Neural progenitor cell (in vitro differentiated cells): ENCODE measurements at regions not wholly inside any gene's neighbourhood (a gene's known extent, or its start where the extent isn't known, plus 50 kb on each side); places are given as distances from the start of the nearest gene placed in this dataset.

Source experiments
- DNase-seq: peaks from one replicate; pipeline ENCODE4 v3.0.0-alpha.2; 2016; ENCODE audit warnings: low spot score
- H2AFZ ChIP-seq: fragments of 200-600 bp; sonication (generic); replicated peaks from 2 replicates; pipeline ENCODE4 v1.6.1; 2016; ENCODE audit warnings: antibody characterized with exemption
- H3F3A ChIP-seq: fragments of 200-600 bp; sonication (generic); 2 replicates; pipeline ENCODE4 v1.6.1; 2016; ENCODE audit warnings: antibody characterized with exemption, low read depth
- H3K27ac ChIP-seq: fragments of 200-600 bp; sonication (generic); 2 replicates; pipeline ENCODE4 v1.5.1; 2016; ENCODE audit warnings: mild to moderate bottlenecking
- H3K27me3 ChIP-seq: fragments of 200-600 bp; sonication (generic); 2 replicates; pipeline ENCODE4 v1.6.1; 2016; ENCODE audit warnings: mild to moderate bottlenecking, moderate library complexity
- H3K36me3 ChIP-seq: fragments of 200-600 bp; sonication (generic); 2 replicates; pipeline ENCODE4 v1.5.1; 2016
- H3K4me1 ChIP-seq: fragments of 200-600 bp; sonication (generic); 2 replicates; pipeline ENCODE4 v1.6.1; 2016; ENCODE audit warnings: mixed run types
- H3K4me2 ChIP-seq: fragments of 200-600 bp; sonication (generic); 2 replicates; pipeline ENCODE4 v1.6.1; 2016
- H3K4me3 ChIP-seq: fragments of 200-600 bp; sonication (generic); 2 replicates; pipeline ENCODE4 v1.5.1; 2016
- H3K79me2 ChIP-seq: fragments of 200-600 bp; sonication (generic); 2 replicates; pipeline ENCODE4 v1.6.1; 2016; ENCODE audit warnings: low read depth
- H3K9ac ChIP-seq: fragments of 200-600 bp; sonication (generic); 2 replicates; pipeline ENCODE4 v1.6.1; 2016
- H3K9me3 ChIP-seq: fragments of 200-600 bp; sonication (generic); 2 replicates; pipeline ENCODE4 v1.5.1; 2016; ENCODE audit warnings: low read depth
- H4K20me1 ChIP-seq: fragments of 200-600 bp; sonication (generic); 2 replicates; pipeline ENCODE4 v1.6.1; 2016; ENCODE audit warnings: low read depth
- H3K27ac Mint-ChIP-seq: 3 replicates; pipeline ENCODE4 v1.8.0; 2021; ENCODE audit warnings: mixed read lengths
- H3K27me3 Mint-ChIP-seq: 2 replicates; pipeline ENCODE4 v1.8.0; 2022; ENCODE audit warnings: low read depth, mild to moderate bottlenecking, inconsistent platforms, moderate library complexity, mixed read lengths; ENCODE audit not compliant: insufficient read depth
- H3K36me3 Mint-ChIP-seq: 3 replicates; pipeline ENCODE4 v1.8.0; 2021; ENCODE audit warnings: mixed read lengths
- H3K4me1 Mint-ChIP-seq: 3 replicates; pipeline ENCODE4 v1.8.0; 2021; ENCODE audit warnings: mixed read lengths
- H3K4me3 Mint-ChIP-seq: 3 replicates; pipeline ENCODE4 v1.8.0; 2021; ENCODE audit warnings: mild to moderate bottlenecking, moderate library complexity, mixed read lengths
- H3K9me3 Mint-ChIP-seq: 3 replicates; pipeline ENCODE4 v1.8.0; 2020; ENCODE audit warnings: mixed read lengths
- CTCF ChIP-seq: fragments of 200-600 bp; sonication (generic); IDR thresholded peaks from 2 replicates; pipeline ENCODE4 v1.5.1; 2017; ENCODE audit warnings: antibody characterized with exemption, mild to moderate bottlenecking
- EZH2 ChIP-seq: fragments of 200-600 bp; sonication (generic); IDR thresholded peaks from 2 replicates; pipeline ENCODE4 v1.6.1; 2017; ENCODE audit warnings: antibody characterized with exemption, mild to moderate bottlenecking, moderate library complexity
- EZH2phosphoT487 ChIP-seq: fragments of 200-600 bp; sonication (generic); IDR thresholded peaks from 2 replicates; pipeline ENCODE4 v1.6.1; 2017; ENCODE audit warnings: antibody characterized with exemption

GRCh38 chr16:5826332-5826731 lies 728.7 kb upstream of the EEF2KMT start:
- TF ChIP-seq EZH2 (no peak), CTCF (no peak), EZH2phosphoT487 (no peak)
- H3K27me3 Mint-ChIP-seq, result peaks cover 3% of the 10 kb centered on the region
- Histone ChIP-seq H3K27me3 (no peaks in the 10 kb centered on the region), H3K9me3 (no peaks in the 10 kb centered on the region), H3K4me3 (no peak overlapping the region), H3K36me3 (no peaks in the 10 kb centered on the region), H3F3A (peaks cover 6% of the 10 kb centered on the region), H3K9ac (no peak overlapping the region), H3K4me2 (no peak overlapping the region), H3K4me1 (peaks cover 15% of the 10 kb centered on the region), H3K79me2 (no peaks in the 10 kb centered on the region), H2AFZ (no peak overlapping the region), H4K20me1 (no peaks in the 10 kb centered on the region), H3K27ac (no peak overlapping the region)
- no peaks in the 10 kb centered on the region for H3K9me3 Mint-ChIP-seq
- no peak for DNase-seq
- no peaks in the 10 kb centered on the region for H3K36me3 Mint-ChIP-seq
- H3K4me1 Mint-ChIP-seq, result peaks cover 5% of the 10 kb centered on the region
- no peak overlapping the region for H3K27ac Mint-ChIP-seq
- H3K4me3 Mint-ChIP-seq, result no peak overlapping the region

DNA sequence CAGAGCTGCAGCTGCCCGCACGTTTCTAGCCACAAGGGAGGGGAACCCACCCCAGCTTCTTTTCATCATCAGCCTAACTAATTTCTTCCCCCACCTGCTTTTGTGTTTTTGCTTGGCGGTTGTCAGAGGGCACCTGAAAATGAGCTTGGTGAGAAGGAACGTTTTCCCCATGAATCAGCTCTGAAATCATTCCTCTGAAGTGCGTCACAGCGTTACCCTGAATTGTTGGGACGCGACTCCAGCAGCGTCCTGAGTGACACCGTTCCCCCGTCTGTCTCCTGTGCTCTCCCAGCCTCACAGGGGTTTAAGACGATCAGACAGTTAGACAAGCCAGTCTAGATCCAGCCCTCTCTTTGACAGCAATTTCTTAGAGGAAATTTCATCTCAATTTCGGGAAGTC lies 722.9 kb upstream of the EEF2KMT start:
- Histone ChIP-seq H2AFZ (no peak overlapping the region), H3K9me3 (no peaks in the 10 kb centered on the region), H3F3A (no peaks in the 10 kb centered on the region), H3K4me1 (no peaks in the 10 kb centered on the region), H3K4me2 (no peak overlapping the region), H3K36me3 (no peaks in the 10 kb centered on the region), H3K9ac (no peak overlapping the region), H3K79me2 (no peaks in the 10 kb centered on the region), H3K4me3 (no peak overlapping the region), H4K20me1 (no peaks in the 10 kb centered on the region), H3K27me3 (no peaks in the 10 kb centered on the region), H3K27ac (no peak overlapping the region)
- DNase-seq, result no peak
- Mint-ChIP-seq H3K27me3 (peaks cover 4% of the 10 kb centered on the region), H3K36me3 (no peaks in the 10 kb centered on the region), H3K27ac (no peak overlapping the region), H3K9me3 (no peaks in the 10 kb centered on the region), H3K4me1 (no peaks in the 10 kb centered on the region), H3K4me3 (no peak overlapping the region)
- TF ChIP-seq CTCF, result no peak
- no peak for TF ChIP-seq EZH2
- TF ChIP-seq EZH2phosphoT487, result no peak

- H3K79me2 ChIP-seq, result no peaks in the 10 kb centered on the region
- no peak overlapping the region for H3K27ac Mint-ChIP-seq
- no peaks in the 10 kb centered on the region for H3K9me3 ChIP-seq
- H3K4me1 Mint-ChIP-seq, result no peaks in the 10 kb centered on the region
- no peaks in the 10 kb centered on the region for H3K27me3 ChIP-seq
- H3K4me3 ChIP-seq, result no peak overlapping the region
- no peak overlapping the region for H2AFZ ChIP-seq
- H3F3A ChIP-seq, result no peaks in the 10 kb centered on the region
- no peaks in the 10 kb centered on the region for H4K20me1 ChIP-seq
- peaks cover 4% of the 10 kb centered on the region for H3K27me3 Mint-ChIP-seq
- no peaks in the 10 kb centered on the region for H3K36me3 Mint-ChIP-seq
- DNase-seq, result no peak
- no peak overlapping the region for H3K4me2 ChIP-seq
- no peak overlapping the region for H3K27ac ChIP-seq
- no peak for TF ChIP-seq EZH2
- TF ChIP-seq EZH2phosphoT487, result no peak
- H3K9ac ChIP-seq, result no peak overlapping the region
- no peaks in the 10 kb centered on the region for H3K9me3 Mint-ChIP-seq
- H3K4me3 Mint-ChIP-seq, result no peak overlapping the region
- H3K36me3 ChIP-seq, result no peaks in the 10 kb centered on the region
- no peaks in the 10 kb centered on the region for H3K4me1 ChIP-seq
Measured at GRCh38 chr16:5815570-5816237, 718.1 kb upstream of the EEF2KMT start.

DNA sequence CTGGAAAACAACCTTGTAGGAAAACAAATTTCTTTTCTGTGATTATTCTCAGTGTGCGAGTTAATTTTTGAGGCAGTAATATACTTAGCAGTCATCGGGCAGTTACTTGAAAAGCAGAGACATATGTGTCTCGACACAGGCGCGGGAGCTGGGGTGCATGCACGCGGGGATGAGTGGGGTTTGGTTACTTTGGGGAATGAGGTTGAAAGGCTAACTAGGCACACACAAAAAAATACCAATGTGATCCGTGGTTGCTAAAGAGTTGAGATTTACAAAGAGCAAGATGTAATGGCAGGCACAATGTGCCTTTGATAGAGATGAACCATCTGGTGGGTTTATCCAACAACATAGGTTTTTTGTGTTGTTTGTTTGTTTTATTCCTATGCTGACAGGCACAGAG lies 703.8 kb upstream of the EEF2KMT start:
- H2AFZ ChIP-seq, result no peak overlapping the region
- Mint-ChIP-seq H3K4me1 (no peaks in the 10 kb centered on the region), H3K9me3 (peaks cover 3% of the 10 kb centered on the region)

More for the DNA sequence above, 703.8 kb upstream of the EEF2KMT start:
- no peak overlapping the region for H3K27ac ChIP-seq
- H3K4me1 ChIP-seq, result no peaks in the 10 kb centered on the region
- no peaks in the 10 kb centered on the region for H3K27me3 ChIP-seq
- H3K27me3 Mint-ChIP-seq, result peaks cover 4% of the 10 kb centered on the region
- no peak overlapping the region for H3K4me3 ChIP-seq
- no peak overlapping the region for H3K4me2 ChIP-seq
- no peaks in the 10 kb centered on the region for H4K20me1 ChIP-seq
- no peak for TF ChIP-seq EZH2phosphoT487
- H3K9me3 ChIP-seq, result no peaks in the 10 kb centered on the region
- no peak overlapping the region for H3K9ac ChIP-seq
- H3K36me3 ChIP-seq, result no peaks in the 10 kb centered on the region
- no peaks in the 10 kb centered on the region for H3F3A ChIP-seq
- no peak for DNase-seq
- no peak overlapping the region for H3K4me3 Mint-ChIP-seq
- H3K79me2 ChIP-seq, result no peaks in the 10 kb centered on the region
- no peak overlapping the region for H3K27ac Mint-ChIP-seq
- H3K36me3 Mint-ChIP-seq, result no peaks in the 10 kb centered on the region
